MCF 10A (cell line): ENCODE measurements at regions not wholly inside any gene's neighbourhood (a gene's known extent, or its start where the extent isn't known, plus 50 kb on each side); places are given as distances from the start of the nearest gene placed in this dataset.
A peak's percentile ranks its signal among the peaks of the same experiment; 100 is the strongest.

Source experiments
- BruUV-seq: library from RNA; stranded (reverse); fragments of 400-500 nt; replicated peaks from 2 replicates; lab custom pipeline; 2021; lab: Mats Ljungman, UMichigan
- CTCF ChIA-PET: fragments of 300-600 bp; sonication (Branson Sonifier 250); formaldehyde crosslinking; extraction: SDS; loops from one replicate; lab custom pipeline; 2021; ENCODE audit warnings: antibody characterized with exemption, inconsistent platforms; lab: Yijun Ruan, JAX
- POLR2A ChIA-PET: fragments of 300-600, 350-650 bp; sonication (Branson Sonifier 250); formaldehyde crosslinking; extraction: SDS; loops from one replicate; lab custom pipeline; 2020; ENCODE audit warnings: antibody characterized with exemption, inconsistent platforms; lab: Yijun Ruan, JAX
- DNase-seq: peaks from one replicate; pipeline ENCODE4 v3.0.0-alpha.2; 2018; ENCODE audit not compliant: unreplicated experiment
- H3K27ac Mint-ChIP-seq: one replicate; pipeline ENCODE4 v1.8.0; 2022; ENCODE audit warnings: mild to moderate bottlenecking, low read depth, mixed read lengths; ENCODE audit not compliant: unreplicated experiment
- H3K27me3 Mint-ChIP-seq: one replicate; pipeline ENCODE4 v1.8.0; 2022; ENCODE audit warnings: mixed read lengths; ENCODE audit not compliant: insufficient read depth, unreplicated experiment
- H3K36me3 Mint-ChIP-seq: one replicate; pipeline ENCODE4 v1.8.0; 2022; ENCODE audit warnings: mild to moderate bottlenecking, moderate library complexity, mixed read lengths; ENCODE audit not compliant: insufficient read depth, unreplicated experiment
- H3K4me1 Mint-ChIP-seq: one replicate; pipeline ENCODE4 v1.8.0; 2022; ENCODE audit warnings: mixed read lengths; ENCODE audit not compliant: insufficient read depth, unreplicated experiment
- H3K4me3 Mint-ChIP-seq: one replicate; pipeline ENCODE4 v1.8.0; 2022; ENCODE audit warnings: mild to moderate bottlenecking, moderate library complexity, mixed read lengths; ENCODE audit not compliant: unreplicated experiment
- H3K9me3 Mint-ChIP-seq: one replicate; pipeline ENCODE4 v1.8.0; 2022; ENCODE audit warnings: mixed read lengths; ENCODE audit not compliant: unreplicated experiment
- intact Hi-C: fragments of 100-400 bp; cut with micrococcal nuclease; formaldehyde crosslinking; loops from 2 replicates; pipeline ENCODE4 v1.14.1; 2022
- TF ChIP-seq, protein P1 (sequence below): fragments of 200-600 bp; IDR thresholded peaks from one replicate; pipeline ENCODE4 v1.8.0; 2022; ENCODE audit warnings: antibody characterized with exemption, mild to moderate bottlenecking; ENCODE audit not compliant: unreplicated experiment

GRCh38 chr18:56309104-56309503 is 329.3 kb downstream of the TXNL1 start:
- H3K4me1 Mint-ChIP-seq, result no peaks in the 10 kb centered on the region
- intact Hi-C loops, result no loop called here
- H3K27ac Mint-ChIP-seq, result no peak overlapping the region
- H3K27me3 Mint-ChIP-seq, result no peaks in the 10 kb centered on the region
- no peak overlapping the region for H3K4me3 Mint-ChIP-seq
- BruUV-seq, result no TSS peak
- ChIA-PET POLR2A (no interaction called here), CTCF (no interaction called here)
- TF ChIP-seq, protein P1, sequence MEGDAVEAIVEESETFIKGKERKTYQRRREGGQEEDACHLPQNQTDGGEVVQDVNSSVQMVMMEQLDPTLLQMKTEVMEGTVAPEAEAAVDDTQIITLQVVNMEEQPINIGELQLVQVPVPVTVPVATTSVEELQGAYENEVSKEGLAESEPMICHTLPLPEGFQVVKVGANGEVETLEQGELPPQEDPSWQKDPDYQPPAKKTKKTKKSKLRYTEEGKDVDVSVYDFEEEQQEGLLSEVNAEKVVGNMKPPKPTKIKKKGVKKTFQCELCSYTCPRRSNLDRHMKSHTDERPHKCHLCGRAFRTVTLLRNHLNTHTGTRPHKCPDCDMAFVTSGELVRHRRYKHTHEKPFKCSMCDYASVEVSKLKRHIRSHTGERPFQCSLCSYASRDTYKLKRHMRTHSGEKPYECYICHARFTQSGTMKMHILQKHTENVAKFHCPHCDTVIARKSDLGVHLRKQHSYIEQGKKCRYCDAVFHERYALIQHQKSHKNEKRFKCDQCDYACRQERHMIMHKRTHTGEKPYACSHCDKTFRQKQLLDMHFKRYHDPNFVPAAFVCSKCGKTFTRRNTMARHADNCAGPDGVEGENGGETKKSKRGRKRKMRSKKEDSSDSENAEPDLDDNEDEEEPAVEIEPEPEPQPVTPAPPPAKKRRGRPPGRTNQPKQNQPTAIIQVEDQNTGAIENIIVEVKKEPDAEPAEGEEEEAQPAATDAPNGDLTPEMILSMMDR, result no peak
- H3K36me3 Mint-ChIP-seq, result no peaks in the 10 kb centered on the region
- H3K9me3 Mint-ChIP-seq, result no peaks in the 10 kb centered on the region
- no peak for DNase-seq

- TF ChIP-seq, protein P1, result no peak
- Mint-ChIP-seq H3K27ac (no peak overlapping the region), H3K4me1 (no peaks in the 10 kb centered on the region), H3K4me3 (no peak overlapping the region), H3K9me3 (no peaks in the 10 kb centered on the region), H3K36me3 (no peaks in the 10 kb centered on the region), H3K27me3 (no peaks in the 10 kb centered on the region)
- BruUV-seq, result no TSS peak
- POLR2A ChIA-PET, result interaction anchor here (0.6 to 0.7 kb wide), 2 partner anchors 246 to 1290 kb away, joined by 3 read pairs; no protein-coding TSS in a partner anchor
- intact Hi-C loops, result no loop called here
- no peak for DNase-seq
- CTCF ChIA-PET, result interaction anchor here (0.7 to 0.9 kb wide), 3 partner anchors 13 to 1225 kb away, joined by 3 read pairs; no protein-coding TSS in a partner anchor
Observed at GRCh38 chr18:56307354-56308170, 330.8 kb downstream of the TXNL1 start.

DNA sequence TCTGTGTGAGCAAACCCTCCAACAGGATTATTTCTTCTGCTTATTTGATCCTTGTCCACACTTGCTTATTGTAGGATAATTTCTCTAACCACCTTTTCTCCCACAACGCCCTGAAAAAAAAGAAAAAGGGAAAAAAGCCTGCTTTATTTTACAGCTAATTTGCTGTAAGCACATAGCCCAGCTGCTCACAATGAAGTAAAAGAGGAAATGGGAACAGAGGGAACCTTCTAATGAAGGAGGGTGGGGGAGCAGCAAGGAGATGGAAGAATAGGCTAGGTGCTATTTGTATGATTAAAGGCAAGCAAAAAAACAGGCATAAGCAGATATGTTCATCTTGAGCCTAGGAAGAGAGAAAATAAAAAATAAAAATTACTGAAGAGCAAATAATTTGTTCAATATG is 331.6 kb downstream of the TXNL1 start:
- no peaks in the 10 kb centered on the region for H3K4me1 Mint-ChIP-seq
- no peak overlapping the region for H3K4me3 Mint-ChIP-seq
- CTCF ChIA-PET, result interaction anchor here (0.6 to 0.7 kb wide), 2 partner anchors 1225 to 1263 kb away, joined by 3 read pairs; no protein-coding TSS in a partner anchor
- H3K9me3 Mint-ChIP-seq, result no peaks in the 10 kb centered on the region
- TF ChIP-seq, protein P1, result no peak
- no peaks in the 10 kb centered on the region for H3K36me3 Mint-ChIP-seq
- no peaks in the 10 kb centered on the region for H3K27me3 Mint-ChIP-seq
- no TSS peak for BruUV-seq
- intact Hi-C loops, result no loop called here
- no peak overlapping the region for H3K27ac Mint-ChIP-seq
- DNase-seq, result no peak
- POLR2A ChIA-PET, result interaction anchor here (0.6 kb wide), 1 partner anchor 1289 kb away, joined by 3 read pairs; no protein-coding TSS in a partner anchor

GRCh38 chr18:56305583-56305982 is 332.8 kb downstream of the TXNL1 start:
- Mint-ChIP-seq H3K9me3 (no peaks in the 10 kb centered on the region), H3K27ac (no peak overlapping the region), H3K4me3 (no peak overlapping the region), H3K4me1 (no peaks in the 10 kb centered on the region), H3K27me3 (no peaks in the 10 kb centered on the region), H3K36me3 (no peaks in the 10 kb centered on the region)
- CTCF ChIA-PET, result no interaction called here
- DNase-seq, result peak; percentile 6
- no TSS peak for BruUV-seq
- TF ChIP-seq, protein P1, result no peak
- POLR2A ChIA-PET, result no interaction called here
- intact Hi-C loops, result no loop called here
